ENCODE measurements at regions not wholly inside any gene's neighbourhood (a gene's known extent, or its start where the extent isn't known, plus 50 kb on each side); places are given as distances from the start of the nearest gene placed in this dataset.
A peak's percentile ranks its signal among the peaks of the same experiment; 100 is the strongest.

- Mint-ChIP-seq H3K36me3 (no peaks in the 10 kb centered on the region), H3K27ac (no peak overlapping the region), H3K27me3 (peaks cover 27% of the 10 kb centered on the region), H3K4me3 (no peak overlapping the region), H3K9me3 (no peaks in the 10 kb centered on the region), H3K4me1 (peaks cover 1% of the 10 kb centered on the region)
- ATAC-seq (ENCODE audit: low read depth) (no peak), DNase-seq (no peak)
- POLR2A ChIA-PET: no interaction called here
Measured at GRCh38 chr2:198309081-198309480, 504.7 kb downstream of the PLCL1 start.

DNA sequence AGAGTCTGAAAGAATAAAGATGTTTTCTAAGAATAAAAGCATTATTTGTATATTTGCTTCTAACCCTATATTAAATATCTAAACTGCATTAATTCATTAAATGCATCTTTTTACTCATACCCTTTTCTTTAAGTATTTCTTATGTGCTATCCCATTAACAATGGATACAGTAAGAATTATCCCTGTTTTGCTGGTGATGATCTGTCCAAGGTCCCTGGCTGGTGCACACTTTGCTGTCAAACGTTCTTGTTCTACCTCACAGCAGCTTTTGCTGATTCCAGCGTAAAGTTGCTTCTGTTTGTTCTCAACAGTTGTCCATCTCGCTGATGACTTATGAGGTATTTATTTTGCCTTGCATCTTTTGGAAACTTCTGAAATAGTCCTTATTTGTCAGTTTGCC, 504.0 kb downstream of the PLCL1 start:
- no peaks in the 10 kb centered on the region for H3K36me3 Mint-ChIP-seq
- POLR2A ChIA-PET: no interaction called here
- peaks cover 20% of the 10 kb centered on the region for H3K27me3 Mint-ChIP-seq
- H3K9me3 Mint-ChIP-seq: no peaks in the 10 kb centered on the region
- ATAC-seq (ENCODE audit: low read depth): no peak
- H3K27ac Mint-ChIP-seq: no peak overlapping the region
- no peak for DNase-seq
- H3K4me1 Mint-ChIP-seq: peaks cover 1% of the 10 kb centered on the region
- H3K4me3 Mint-ChIP-seq: no peak overlapping the region

DNA sequence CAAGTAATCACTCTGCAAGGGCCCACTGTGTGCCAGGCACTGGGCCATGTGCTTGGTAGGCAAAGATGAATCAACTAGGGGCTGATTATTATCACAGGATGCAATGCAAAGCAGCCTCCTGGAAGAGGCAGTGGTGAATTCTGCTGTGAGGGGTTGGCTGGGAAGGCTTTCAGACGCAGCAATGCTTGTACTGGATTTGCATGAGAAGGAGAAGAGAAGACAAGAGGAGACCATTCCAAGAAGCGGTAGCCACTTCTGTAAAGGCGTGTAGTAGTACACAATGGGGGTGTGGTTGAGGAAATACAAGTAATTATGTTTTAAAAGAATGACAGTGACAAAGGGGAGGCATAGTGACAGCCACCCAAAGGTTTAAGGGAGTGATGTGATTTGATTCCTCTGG, 502.7 kb downstream of the PLCL1 start:
- no peak for ATAC-seq (ENCODE audit: low read depth)
- no peak overlapping the region for H3K4me3 Mint-ChIP-seq
- POLR2A ChIA-PET: no interaction called here
- peaks cover 14% of the 10 kb centered on the region for H3K27me3 Mint-ChIP-seq
- no peaks in the 10 kb centered on the region for H3K36me3 Mint-ChIP-seq
- DNase-seq: no peak
- peaks cover 1% of the 10 kb centered on the region for H3K4me1 Mint-ChIP-seq
- no peak overlapping the region for H3K27ac Mint-ChIP-seq
- H3K9me3 Mint-ChIP-seq: no peaks in the 10 kb centered on the region

GRCh38 chr2:198304859-198305258, 500.5 kb downstream of the PLCL1 start:
- H3K9me3 Mint-ChIP-seq: no peaks in the 10 kb centered on the region

GRCh38 chr2:198297350-198297749, 493.0 kb downstream of the PLCL1 start:
- peaks cover 3% of the 10 kb centered on the region for H3K4me1 Mint-ChIP-seq
- peaks cover 9% of the 10 kb centered on the region for H3K27me3 Mint-ChIP-seq

More at GRCh38 chr2:198304859-198305258, 500.5 kb downstream of the PLCL1 start:
- POLR2A ChIA-PET: no interaction called here
- DNase-seq (no peak), ATAC-seq (ENCODE audit: low read depth) (no peak)
- H3K36me3 Mint-ChIP-seq: no peaks in the 10 kb centered on the region
- H3K27me3 Mint-ChIP-seq: peaks cover 14% of the 10 kb centered on the region
- peaks cover 1% of the 10 kb centered on the region for H3K4me1 Mint-ChIP-seq
- no peak overlapping the region for H3K4me3 Mint-ChIP-seq
- no peak overlapping the region for H3K27ac Mint-ChIP-seq

DNA sequence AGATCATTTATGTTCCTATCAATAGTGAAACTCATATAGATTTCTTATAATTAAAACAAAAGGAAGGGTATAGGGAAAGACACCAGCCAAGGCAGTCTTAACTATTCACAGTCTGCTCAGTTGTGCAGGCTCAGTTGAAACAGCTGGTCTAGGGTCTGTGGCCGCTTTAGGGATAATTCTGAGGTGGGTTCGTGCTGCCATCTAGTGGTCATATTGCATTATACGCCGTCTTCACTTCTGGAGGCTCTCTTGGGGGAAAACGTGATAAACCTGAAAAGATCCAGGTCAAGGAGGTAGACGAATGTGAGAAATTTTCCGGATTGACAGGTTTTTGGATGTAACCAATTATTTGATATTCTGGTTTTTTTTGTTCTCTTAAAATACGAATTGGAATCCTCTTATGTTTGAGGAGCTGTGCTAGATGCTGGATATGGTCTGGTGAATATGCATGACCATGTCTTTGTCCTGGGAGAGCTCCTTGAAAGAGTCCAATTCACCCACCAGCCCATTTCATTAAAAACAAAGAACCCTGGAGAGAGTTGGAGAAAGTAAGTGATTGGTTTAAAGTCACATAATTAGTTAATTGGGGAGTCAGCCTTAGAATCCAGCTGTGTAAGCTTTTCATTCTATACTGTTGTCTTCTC, 492.4 kb downstream of the PLCL1 start:
- no peak overlapping the region for H3K4me3 Mint-ChIP-seq
- H3K27me3 Mint-ChIP-seq: peaks cover 7% of the 10 kb centered on the region
- no peaks in the 10 kb centered on the region for H3K9me3 Mint-ChIP-seq
- DNase-seq (no peak), ATAC-seq (ENCODE audit: low read depth) (peak; percentile 72)
- H3K36me3 Mint-ChIP-seq: no peaks in the 10 kb centered on the region
- no peak overlapping the region for H3K27ac Mint-ChIP-seq
- POLR2A ChIA-PET: no interaction called here
- peaks cover 3% of the 10 kb centered on the region for H3K4me1 Mint-ChIP-seq

More at GRCh38 chr2:198297350-198297749, 493.0 kb downstream of the PLCL1 start:
- Mint-ChIP-seq H3K36me3 (no peaks in the 10 kb centered on the region), H3K9me3 (no peaks in the 10 kb centered on the region), H3K4me3 (no peak overlapping the region), H3K27ac (no peak overlapping the region)
- DNase-seq (no peak), ATAC-seq (ENCODE audit: low read depth) (no peak)
- POLR2A ChIA-PET: no interaction called here

GRCh38 chr2:198293281-198293680, 488.9 kb downstream of the PLCL1 start:
- peaks cover 5% of the 10 kb centered on the region for H3K27me3 Mint-ChIP-seq
- ATAC-seq (ENCODE audit: low read depth): no peak
- no peaks in the 10 kb centered on the region for H3K9me3 Mint-ChIP-seq
- no peak overlapping the region for H3K4me3 Mint-ChIP-seq
- no peak overlapping the region for H3K27ac Mint-ChIP-seq
- H3K4me1 Mint-ChIP-seq: peaks cover 3% of the 10 kb centered on the region
- no peaks in the 10 kb centered on the region for H3K36me3 Mint-ChIP-seq
- POLR2A ChIA-PET: no interaction called here
- DNase-seq: no peak

DNA sequence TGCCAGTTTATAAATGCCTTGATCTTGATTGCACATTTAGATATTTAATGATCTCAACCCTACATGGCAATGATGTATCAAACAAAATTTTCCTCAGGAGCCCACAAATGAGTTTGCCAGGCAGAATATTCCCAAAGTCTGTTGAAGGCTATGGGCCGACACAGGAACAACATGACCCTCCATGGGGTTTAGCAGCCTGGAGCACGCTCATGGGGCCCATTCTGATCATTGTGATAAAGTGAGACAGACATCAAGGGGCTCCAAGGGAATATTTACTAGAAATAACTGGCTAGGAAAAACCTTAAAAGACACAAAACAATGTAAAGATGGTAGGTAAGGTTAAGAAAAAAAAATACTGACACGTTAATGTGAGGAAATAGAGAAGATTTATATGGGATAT, 485.4 kb downstream of the PLCL1 start:
- Mint-ChIP-seq H3K27me3 (peaks cover 15% of the 10 kb centered on the region), H3K36me3 (no peaks in the 10 kb centered on the region), H3K4me1 (no peaks in the 10 kb centered on the region), H3K9me3 (no peaks in the 10 kb centered on the region), H3K27ac (no peak overlapping the region), H3K4me3 (no peak overlapping the region)
- POLR2A ChIA-PET: no interaction called here
- ATAC-seq (ENCODE audit: low read depth) (no peak), DNase-seq (no peak)

GRCh38 chr2:198287706-198288105, 483.3 kb downstream of the PLCL1 start:
- peaks cover 15% of the 10 kb centered on the region for H3K27me3 Mint-ChIP-seq
- H3K9me3 Mint-ChIP-seq: no peaks in the 10 kb centered on the region
- no peak for DNase-seq
- no peaks in the 10 kb centered on the region for H3K36me3 Mint-ChIP-seq
- H3K4me3 Mint-ChIP-seq: no peak overlapping the region
- no peaks in the 10 kb centered on the region for H3K4me1 Mint-ChIP-seq
- H3K27ac Mint-ChIP-seq: no peak overlapping the region
- no peak for ATAC-seq (ENCODE audit: low read depth)
- POLR2A ChIA-PET: no interaction called here

DNA sequence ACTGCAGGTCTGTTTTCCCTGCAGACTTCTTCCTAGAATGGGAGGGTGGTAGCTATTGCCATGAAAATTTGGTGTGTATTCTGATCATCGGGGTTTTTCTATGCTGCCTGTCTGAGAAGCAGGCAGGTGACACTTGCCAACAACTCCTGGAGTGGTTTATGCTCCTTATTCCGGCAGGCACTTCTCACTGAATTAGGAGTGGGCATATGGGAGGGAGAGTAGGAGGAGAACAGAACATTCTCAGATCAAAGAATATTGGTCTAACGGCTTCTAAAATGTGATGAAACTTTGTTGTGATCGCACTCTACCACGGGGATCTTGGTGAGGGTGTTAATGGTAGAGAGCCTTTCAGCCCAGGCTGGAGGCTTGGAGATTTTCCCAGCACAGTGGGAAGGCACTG, 480.8 kb downstream of the PLCL1 start:
- Mint-ChIP-seq H3K36me3 (no peaks in the 10 kb centered on the region), H3K9me3 (no peaks in the 10 kb centered on the region), H3K27ac (no peak overlapping the region), H3K4me1 (no peaks in the 10 kb centered on the region), H3K27me3 (peaks cover 23% of the 10 kb centered on the region), H3K4me3 (no peak overlapping the region)
- ATAC-seq (ENCODE audit: low read depth) (no peak), DNase-seq (no peak)
- POLR2A ChIA-PET: no interaction called here

- no peak overlapping the region for H3K27ac Mint-ChIP-seq
- H3K36me3 Mint-ChIP-seq: no peaks in the 10 kb centered on the region
- no peaks in the 10 kb centered on the region for H3K4me1 Mint-ChIP-seq
- POLR2A ChIA-PET: no interaction called here
- DNase-seq: no peak
- H3K4me3 Mint-ChIP-seq: no peak overlapping the region
- peaks cover 20% of the 10 kb centered on the region for H3K27me3 Mint-ChIP-seq
- ATAC-seq (ENCODE audit: low read depth): no peak
- no peaks in the 10 kb centered on the region for H3K9me3 Mint-ChIP-seq
Measured at GRCh38 chr2:198283146-198283545, 478.8 kb downstream of the PLCL1 start.

DNA sequence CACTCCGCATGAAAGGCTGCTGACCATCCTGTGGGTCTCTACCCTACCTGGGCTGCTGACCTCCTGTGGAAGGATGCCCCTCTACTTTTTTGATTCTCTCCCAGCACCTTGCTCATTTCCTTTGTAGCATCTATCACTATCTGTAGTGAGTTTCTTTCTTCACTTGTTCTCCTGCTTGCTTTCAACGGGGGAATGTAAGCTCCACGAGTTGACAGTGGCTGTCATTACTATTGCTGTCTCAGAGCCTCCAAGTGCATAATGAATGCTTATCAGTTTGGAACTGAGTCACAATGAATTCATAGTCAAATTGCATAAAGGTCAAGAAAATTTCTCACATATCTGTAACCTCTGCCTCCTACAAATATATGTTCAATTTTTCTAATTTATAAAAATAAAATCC, 477.7 kb downstream of the PLCL1 start:
- no peaks in the 10 kb centered on the region for H3K4me1 Mint-ChIP-seq
- DNase-seq (no peak), ATAC-seq (ENCODE audit: low read depth) (no peak)
- no peaks in the 10 kb centered on the region for H3K9me3 Mint-ChIP-seq
- POLR2A ChIA-PET: no interaction called here
- no peak overlapping the region for H3K4me3 Mint-ChIP-seq
- H3K36me3 Mint-ChIP-seq: no peaks in the 10 kb centered on the region
- no peak overlapping the region for H3K27ac Mint-ChIP-seq
- H3K27me3 Mint-ChIP-seq: peaks cover 16% of the 10 kb centered on the region

- no peak for DNase-seq
- H3K27me3 Mint-ChIP-seq: peaks cover 10% of the 10 kb centered on the region
- no peaks in the 10 kb centered on the region for H3K36me3 Mint-ChIP-seq
- H3K9me3 Mint-ChIP-seq: no peaks in the 10 kb centered on the region
- ATAC-seq (ENCODE audit: low read depth): no peak
- H3K27ac Mint-ChIP-seq: no peak overlapping the region
- POLR2A ChIA-PET: no interaction called here
- H3K4me1 Mint-ChIP-seq: no peaks in the 10 kb centered on the region
- H3K4me3 Mint-ChIP-seq: no peak overlapping the region
Measured at GRCh38 chr2:198280145-198280544, 475.8 kb downstream of the PLCL1 start.

DNA sequence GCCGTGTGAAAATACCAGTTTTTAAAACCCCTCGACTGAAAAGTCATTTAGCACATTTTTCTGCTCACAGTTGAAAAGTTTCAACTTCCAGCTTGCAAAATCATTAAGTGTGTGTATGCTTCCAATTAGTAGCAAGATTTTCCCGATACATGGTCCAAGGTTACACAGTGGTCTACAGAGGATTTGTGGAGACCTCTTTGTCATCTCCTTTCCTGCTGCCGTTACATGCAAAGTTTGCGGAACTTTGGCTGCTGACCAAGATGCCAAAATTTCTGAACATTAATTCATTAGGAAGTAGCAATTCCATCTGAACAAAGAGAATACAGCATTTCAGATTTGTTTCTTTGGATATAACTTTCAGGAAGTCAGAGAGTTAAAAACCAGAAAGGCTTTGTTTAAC, 474.6 kb downstream of the PLCL1 start:
- H3K9me3 Mint-ChIP-seq: no peaks in the 10 kb centered on the region
- H3K27ac Mint-ChIP-seq: no peak overlapping the region
- no peak overlapping the region for H3K4me3 Mint-ChIP-seq
- POLR2A ChIA-PET: no interaction called here
- H3K27me3 Mint-ChIP-seq: peaks cover 8% of the 10 kb centered on the region
- no peak for DNase-seq
- no peaks in the 10 kb centered on the region for H3K36me3 Mint-ChIP-seq
- H3K4me1 Mint-ChIP-seq: no peaks in the 10 kb centered on the region
- ATAC-seq (ENCODE audit: low read depth): no peak

DNA sequence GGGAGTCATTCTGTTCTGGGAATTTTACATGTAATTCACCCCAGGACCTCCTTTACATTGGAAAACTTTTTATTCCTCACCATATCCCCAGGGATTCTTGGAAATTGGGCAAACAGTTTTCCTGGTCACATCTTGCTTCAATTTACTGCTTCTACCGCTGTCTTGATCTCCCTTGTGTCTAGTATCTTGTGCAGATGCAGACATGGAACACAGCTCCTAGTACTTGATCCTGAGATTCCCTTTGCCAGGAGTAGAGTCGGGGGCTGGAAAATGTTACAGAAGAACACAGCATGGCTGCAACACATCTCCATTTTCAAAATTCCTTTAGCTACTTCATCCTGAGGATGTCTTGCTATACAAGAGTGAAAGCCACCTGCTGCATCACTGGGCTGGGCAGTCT, 472.8 kb downstream of the PLCL1 start:
- Mint-ChIP-seq H3K36me3 (no peaks in the 10 kb centered on the region), H3K27ac (no peak overlapping the region), H3K9me3 (no peaks in the 10 kb centered on the region), H3K4me1 (no peaks in the 10 kb centered on the region), H3K4me3 (no peak overlapping the region), H3K27me3 (peaks cover 8% of the 10 kb centered on the region)
- DNase-seq: no peak
- POLR2A ChIA-PET: interaction anchor here (1.1 kb wide), 1 partner anchor 22 kb away, joined by 3 read pairs; no protein-coding TSS in a partner anchor
- ATAC-seq (ENCODE audit: low read depth): no peak

Measured in activated naive CD8-positive, alpha-beta T cell treated with anti-CD3 and anti-CD28 coated beads, Interleukin-2, amount 10 ng/mL, durations not matched to agents 7 days and 5 days (primary cell).